HG03045 (cell line): ENCODE measurements at regions not wholly inside any gene's neighbourhood (a gene's known extent, or its start where the extent isn't known, plus 50 kb on each side); places are given as distances from the start of the nearest gene placed in this dataset.

Experiments used
- ATAC-seq: cut with Tn5 transposase; IDR thresholded peaks from one replicate; pipeline ENCODE4 v1.9.1; 2021; ENCODE audit warnings: mild to moderate bottlenecking, moderate library complexity; ENCODE audit not compliant: unreplicated experiment

- ATAC-seq: no peak
These were observed 294.0 kb upstream of the KLHL29 start for GRCh38 chr2:23091019-23091418.

- no peak for ATAC-seq
These were observed 293.1 kb upstream of the KLHL29 start for GRCh38 chr2:23091900-23092299.

- no peak for ATAC-seq
These were observed 292.1 kb upstream of the KLHL29 start for GRCh38 chr2:23092831-23093230.

- no peak for ATAC-seq
These were observed 291.5 kb upstream of the KLHL29 start for GRCh38 chr2:23093513-23093912.

GRCh38 chr2:23096906-23097602 lies 287.9 kb upstream of the KLHL29 start:
- ATAC-seq: no peak

- ATAC-seq: no peak
These were observed 284.6 kb upstream of the KLHL29 start for GRCh38 chr2:23100406-23100805.

GRCh38 chr2:23106242-23106785 lies 278.7 kb upstream of the KLHL29 start:
- no peak for ATAC-seq

GRCh38 chr2:23107327-23107941 lies 277.5 kb upstream of the KLHL29 start:
- no peak for ATAC-seq

GRCh38 chr2:23111263-23111662 lies 273.7 kb upstream of the KLHL29 start:
- ATAC-seq: no peak

- no peak for ATAC-seq
These were observed 272.5 kb upstream of the KLHL29 start for GRCh38 chr2:23112517-23112916.

GRCh38 chr2:23114299-23114698 lies 270.7 kb upstream of the KLHL29 start:
- ATAC-seq: no peak

GRCh38 chr2:23118313-23118712 lies 266.7 kb upstream of the KLHL29 start:
- no peak for ATAC-seq

GRCh38 chr2:23118894-23119293 lies 266.1 kb upstream of the KLHL29 start:
- no peak for ATAC-seq

GRCh38 chr2:23120161-23120560 lies 264.8 kb upstream of the KLHL29 start:
- no peak for ATAC-seq

GRCh38 chr2:23121968-23122648 lies 262.9 kb upstream of the KLHL29 start:
- ATAC-seq: no peak

- ATAC-seq: no peak
These were observed 262.2 kb upstream of the KLHL29 start for GRCh38 chr2:23122681-23123215.

GRCh38 chr2:23123686-23124085 lies 261.3 kb upstream of the KLHL29 start:
- no peak for ATAC-seq

GRCh38 chr2:23124214-23124750 lies 260.7 kb upstream of the KLHL29 start:
- ATAC-seq: no peak

GRCh38 chr2:23127465-23127864 lies 257.5 kb upstream of the KLHL29 start:
- no peak for ATAC-seq

GRCh38 chr2:23128684-23129292 lies 256.2 kb upstream of the KLHL29 start:
- no peak for ATAC-seq

GRCh38 chr2:23131066-23131575 lies 253.9 kb upstream of the KLHL29 start:
- ATAC-seq: no peak
